Prostate gland (tissue), 2 donors: ENCODE measurements at regions not wholly inside any gene's neighbourhood (a gene's known extent, or its start where the extent isn't known, plus 50 kb on each side); places are given as distances from the start of the nearest gene placed in this dataset.
A peak's percentile ranks its signal among the peaks of the same experiment; 100 is the strongest.

Experiments used
- DNase-seq: peaks from one replicate; pipeline ENCODE4 v3.0.0-alpha.2; 2019; ENCODE audit warnings: low spot score
- H3K27ac ChIP-seq, 2 donors: fragments of 200-600 bp; sonication (generic); 2 replicates each; pipeline ENCODE4 v1.5.1; 2017 to 2019
- H3K27me3 ChIP-seq: fragments of 200-600 bp; sonication (generic); replicated peaks from 2 replicates; pipeline ENCODE4 v1.5.1; 2019; ENCODE audit not compliant: insufficient read depth
- H3K36me3 ChIP-seq, 2 donors: fragments of 200-600 bp; sonication (generic); 1 replicate in 1 of 2; 2 replicates in 1 of 2; pipeline versions ENCODE4 v1.5.1 to v1.8.1; 2017 to 2019
- H3K4me1 ChIP-seq: fragments of 200-600 bp; sonication (generic); replicated peaks from 2 replicates; pipeline ENCODE4 v1.5.1; 2019
- H3K4me3 ChIP-seq, 2 donors: fragments of 200-600 bp; sonication (generic); 2 replicates each; pipeline ENCODE4 v1.5.1; 2017 to 2019
- H3K9me3 ChIP-seq: fragments of 200-600 bp; sonication (generic); 2 replicates; pipeline ENCODE4 v1.5.1; 2017
- POLR2A ChIP-seq: fragments of 450-650 bp; IDR thresholded peaks from one replicate; pipeline ENCODE4 v1.6.1; 2016; ENCODE audit warnings: antibody characterized with exemption, mild to moderate bottlenecking
- POLR2AphosphoS5 ChIP-seq: sonication (generic); formaldehyde crosslinking; IDR thresholded peaks from one replicate; pipeline ENCODE4 v1.6.1; 2017; ENCODE audit warnings: antibody characterized with exemption
- WGBS: methylation state at CpG from one replicate; pipeline ENCODE4 v1.1.5; 2018; 5-methylcytosine and 5-hydroxymethylcytosine counted together
- intact Hi-C: fragments of 100-400 bp; cut with DNase I; formaldehyde crosslinking; loops from one replicate; pipeline ENCODE4 v1.14.2; 2022
- TF ChIP-seq, protein P1 (sequence below), 4 experiments: fragments of 200-600 bp in 2 of 4; fragments of 450-650 bp in 2 of 4; sonication (generic) in 2 of 4; IDR thresholded peaks; 1 replicate in 3 of 4; 2 replicates in 1 of 4; pipeline ENCODE4 v1.5.1; 2016 to 2019; ENCODE audit warnings: antibody characterized with exemption in 4 of 4, mild to moderate bottlenecking in 2 of 4, moderate library complexity in 2 of 4

DNA sequence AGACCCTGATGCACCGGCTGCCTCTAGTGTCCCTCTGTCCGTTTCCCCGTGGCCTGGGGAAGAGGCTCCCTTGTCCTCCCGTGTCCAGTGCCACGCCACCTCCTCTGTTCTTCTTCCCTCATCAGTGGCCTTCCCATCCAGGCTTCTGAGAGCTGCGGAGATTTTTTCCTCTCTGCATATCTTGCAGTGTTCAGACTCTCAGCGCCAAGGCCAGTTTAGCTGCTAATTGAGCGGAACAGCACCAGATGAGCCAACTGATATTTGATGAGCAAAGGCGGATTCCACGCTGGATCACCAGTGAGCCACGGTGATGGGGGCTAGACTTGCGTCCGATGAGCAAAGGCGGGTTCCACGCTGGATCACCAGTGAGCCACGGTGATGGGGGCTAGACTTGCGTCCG, 257.6 kb downstream of the FOXL1 start:
- Histone ChIP-seq H3K4me3 (no peak overlapping the region), H3K4me1 (no peaks in the 10 kb centered on the region), H3K27me3 (no peaks in the 10 kb centered on the region), H3K36me3 (no peaks in the 10 kb centered on the region), H3K9me3 (no peaks in the 10 kb centered on the region), H3K27ac (no peak overlapping the region)
- intact Hi-C loops: no loop called here
- WGBS: 88% methylated on average over 11 of the region's 18 CpGs
- no peak for TF ChIP-seq POLR2AphosphoS5
- TF ChIP-seq, protein P1, sequence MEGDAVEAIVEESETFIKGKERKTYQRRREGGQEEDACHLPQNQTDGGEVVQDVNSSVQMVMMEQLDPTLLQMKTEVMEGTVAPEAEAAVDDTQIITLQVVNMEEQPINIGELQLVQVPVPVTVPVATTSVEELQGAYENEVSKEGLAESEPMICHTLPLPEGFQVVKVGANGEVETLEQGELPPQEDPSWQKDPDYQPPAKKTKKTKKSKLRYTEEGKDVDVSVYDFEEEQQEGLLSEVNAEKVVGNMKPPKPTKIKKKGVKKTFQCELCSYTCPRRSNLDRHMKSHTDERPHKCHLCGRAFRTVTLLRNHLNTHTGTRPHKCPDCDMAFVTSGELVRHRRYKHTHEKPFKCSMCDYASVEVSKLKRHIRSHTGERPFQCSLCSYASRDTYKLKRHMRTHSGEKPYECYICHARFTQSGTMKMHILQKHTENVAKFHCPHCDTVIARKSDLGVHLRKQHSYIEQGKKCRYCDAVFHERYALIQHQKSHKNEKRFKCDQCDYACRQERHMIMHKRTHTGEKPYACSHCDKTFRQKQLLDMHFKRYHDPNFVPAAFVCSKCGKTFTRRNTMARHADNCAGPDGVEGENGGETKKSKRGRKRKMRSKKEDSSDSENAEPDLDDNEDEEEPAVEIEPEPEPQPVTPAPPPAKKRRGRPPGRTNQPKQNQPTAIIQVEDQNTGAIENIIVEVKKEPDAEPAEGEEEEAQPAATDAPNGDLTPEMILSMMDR (IDR thresholded peaks at IDR 0.05): no peak
- TF ChIP-seq POLR2A: no peak
- DNase-seq: no peak

DNA sequence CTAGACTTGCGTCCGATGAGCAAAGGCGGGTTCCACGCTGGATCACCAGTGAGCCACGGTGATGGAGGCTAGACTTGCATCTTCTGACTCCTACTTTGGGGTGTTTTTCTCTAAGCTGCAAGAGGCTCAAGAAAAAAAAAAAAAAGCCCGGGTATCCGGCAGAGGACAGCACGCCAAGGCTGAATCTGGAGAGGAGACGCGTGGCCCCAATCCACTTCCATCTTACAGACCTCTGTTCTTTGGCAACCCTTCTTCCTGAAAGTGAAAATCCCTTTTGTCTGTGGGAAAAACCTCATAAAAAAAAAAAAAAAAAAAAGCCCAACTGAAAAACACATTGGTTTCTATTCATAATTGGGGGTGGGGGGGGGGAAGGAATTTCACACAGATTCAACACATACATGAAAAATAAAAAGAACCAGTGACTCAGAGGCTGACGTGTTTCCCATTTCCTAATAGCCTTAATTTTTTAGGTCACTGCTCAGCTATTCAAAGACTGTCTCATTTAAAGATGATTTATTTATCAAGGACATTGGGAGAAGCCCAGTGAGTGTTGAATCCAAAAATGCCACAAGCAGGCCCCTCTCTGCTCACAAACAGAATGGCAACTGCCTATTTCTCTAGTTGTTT, 258.3 kb downstream of the FOXL1 start:
- 68% methylated on average over 11 of the region's 11 CpGs for WGBS
- Histone ChIP-seq H3K4me3 (no peak overlapping the region), H3K9me3 (no peaks in the 10 kb centered on the region), H3K36me3 (no peaks in the 10 kb centered on the region), H3K27ac (no peak overlapping the region), H3K4me1 (no peaks in the 10 kb centered on the region), H3K27me3 (no peaks in the 10 kb centered on the region)
- intact Hi-C loops: no loop called here
- no peak for DNase-seq
- no peak for TF ChIP-seq POLR2A
- TF ChIP-seq POLR2AphosphoS5: no peak
- TF ChIP-seq, protein P1 (IDR thresholded peaks at IDR 0.05): no peak

DNA sequence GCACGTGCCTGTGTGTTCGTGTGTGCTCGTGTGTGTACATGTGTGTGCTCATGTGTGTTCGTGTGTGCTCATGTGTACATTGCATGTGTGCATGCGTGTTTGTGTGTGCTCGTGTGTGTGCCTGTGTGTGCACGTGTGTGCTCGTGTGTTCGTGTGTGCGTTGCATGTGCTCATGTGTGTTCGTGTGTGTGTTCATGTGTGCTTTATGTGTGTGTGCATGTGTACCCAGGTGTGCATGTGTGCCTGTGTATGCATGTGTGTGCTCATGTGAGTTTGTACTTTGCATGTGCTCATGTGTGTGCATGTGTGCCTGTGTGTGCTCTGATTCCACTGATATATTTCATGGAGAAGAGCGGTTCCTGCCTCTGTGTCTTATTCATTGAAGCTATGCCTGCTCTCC, 265.5 kb downstream of the FOXL1 start:
- Histone ChIP-seq H3K27ac (no peak overlapping the region), H3K9me3 (no peaks in the 10 kb centered on the region), H3K4me3 (no peak overlapping the region), H3K36me3 (no peaks in the 10 kb centered on the region), H3K27me3 (no peaks in the 10 kb centered on the region), H3K4me1 (no peaks in the 10 kb centered on the region)
- DNase-seq: no peak
- intact Hi-C loops: no loop called here
- 95% methylated on average over 12 of the region's 12 CpGs for WGBS
- TF ChIP-seq, protein P1 (IDR thresholded peaks at IDR 0.05): no peak
- no peak for TF ChIP-seq POLR2AphosphoS5

DNA sequence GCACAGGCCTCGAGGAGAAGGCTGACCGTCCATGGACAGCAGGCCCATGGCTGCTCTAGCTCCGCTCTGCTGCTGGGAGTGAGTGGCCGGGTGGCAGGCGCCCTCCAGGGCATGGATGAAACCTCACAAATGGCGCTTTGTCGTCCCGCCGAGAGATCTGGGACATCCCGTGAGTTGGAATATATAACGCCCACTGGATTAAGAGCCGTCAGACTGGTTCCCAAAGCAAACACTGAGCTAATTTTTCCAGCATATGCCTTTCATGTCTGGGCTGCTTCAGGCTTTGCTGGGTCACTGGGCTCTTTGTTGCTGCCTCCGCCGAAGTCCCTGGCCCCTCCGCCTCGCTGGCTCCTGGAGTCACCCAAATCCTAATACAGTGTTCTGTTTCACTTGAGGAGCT, 266.3 kb downstream of the FOXL1 start:
- Histone ChIP-seq H3K36me3 (no peaks in the 10 kb centered on the region), H3K4me1 (no peaks in the 10 kb centered on the region), H3K27ac (no peak overlapping the region), H3K27me3 (no peaks in the 10 kb centered on the region), H3K9me3 (no peaks in the 10 kb centered on the region), H3K4me3 (no peak overlapping the region)
- peak; percentile 53 for DNase-seq
- intact Hi-C loops: no loop called here
- TF ChIP-seq, protein P1 (IDR thresholded peaks at IDR 0.05): no peak
- TF ChIP-seq POLR2AphosphoS5 (peak; percentile 69), POLR2A (no peak)
- WGBS: 49% methylated on average over 16 of the region's 16 CpGs

DNA sequence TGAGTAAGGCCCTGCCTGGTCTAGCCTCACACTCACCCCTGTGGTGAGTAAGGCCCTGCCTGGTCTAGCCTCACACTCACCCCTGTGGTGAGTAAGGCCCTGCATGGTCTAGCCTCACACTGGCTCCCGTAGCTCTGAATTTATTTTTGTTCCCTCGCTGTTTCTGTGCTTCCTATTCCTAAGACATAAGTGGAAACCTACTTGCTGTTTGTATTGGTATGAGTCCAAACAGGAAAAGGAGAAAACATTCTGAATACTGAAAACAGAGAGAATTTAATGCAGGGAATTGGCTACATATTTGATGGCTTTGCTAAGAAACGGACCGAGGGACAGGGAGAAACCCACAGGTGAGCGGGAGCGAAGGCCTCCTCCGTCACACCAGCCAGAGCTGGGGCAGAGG, 267.8 kb downstream of the FOXL1 start:
- Histone ChIP-seq H3K4me1 (no peaks in the 10 kb centered on the region), H3K4me3 (no peak overlapping the region), H3K9me3 (no peaks in the 10 kb centered on the region), H3K36me3 (no peaks in the 10 kb centered on the region), H3K27me3 (no peaks in the 10 kb centered on the region), H3K27ac (no peak overlapping the region)
- WGBS: 87% methylated on average over 7 of the region's 7 CpGs
- TF ChIP-seq, protein P1 (IDR thresholded peaks at IDR 0.05): no peak
- TF ChIP-seq POLR2AphosphoS5: no peak
- TF ChIP-seq POLR2A: no peak
- intact Hi-C loops: no loop called here
- no peak for DNase-seq
